ENCODE measurements at regions not wholly inside any gene's neighbourhood (a gene's known extent, or its start where the extent isn't known, plus 50 kb on each side); places are given as distances from the start of the nearest gene placed in this dataset.

DNA sequence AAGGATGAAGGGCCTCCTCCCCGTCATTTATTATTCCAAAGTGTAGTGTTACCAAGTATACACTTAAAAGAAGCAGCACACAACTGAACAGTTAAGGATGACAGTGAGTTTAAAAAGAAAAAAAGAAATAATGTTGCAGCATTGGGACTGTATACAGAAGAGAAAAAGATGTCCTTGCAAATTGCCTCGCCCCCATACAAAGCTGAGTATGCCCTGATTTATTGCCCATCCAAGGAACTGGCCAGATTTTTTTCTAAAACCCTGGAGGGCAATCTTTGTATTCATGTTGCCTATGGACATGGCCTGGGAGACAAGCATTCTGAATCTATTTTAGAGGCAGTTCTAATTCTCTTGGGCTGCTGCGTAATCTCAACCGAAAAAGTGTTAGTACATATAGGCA lies 182.7 kb upstream of the NR4A3 start:
- TF ChIP-seq, protein P1, sequence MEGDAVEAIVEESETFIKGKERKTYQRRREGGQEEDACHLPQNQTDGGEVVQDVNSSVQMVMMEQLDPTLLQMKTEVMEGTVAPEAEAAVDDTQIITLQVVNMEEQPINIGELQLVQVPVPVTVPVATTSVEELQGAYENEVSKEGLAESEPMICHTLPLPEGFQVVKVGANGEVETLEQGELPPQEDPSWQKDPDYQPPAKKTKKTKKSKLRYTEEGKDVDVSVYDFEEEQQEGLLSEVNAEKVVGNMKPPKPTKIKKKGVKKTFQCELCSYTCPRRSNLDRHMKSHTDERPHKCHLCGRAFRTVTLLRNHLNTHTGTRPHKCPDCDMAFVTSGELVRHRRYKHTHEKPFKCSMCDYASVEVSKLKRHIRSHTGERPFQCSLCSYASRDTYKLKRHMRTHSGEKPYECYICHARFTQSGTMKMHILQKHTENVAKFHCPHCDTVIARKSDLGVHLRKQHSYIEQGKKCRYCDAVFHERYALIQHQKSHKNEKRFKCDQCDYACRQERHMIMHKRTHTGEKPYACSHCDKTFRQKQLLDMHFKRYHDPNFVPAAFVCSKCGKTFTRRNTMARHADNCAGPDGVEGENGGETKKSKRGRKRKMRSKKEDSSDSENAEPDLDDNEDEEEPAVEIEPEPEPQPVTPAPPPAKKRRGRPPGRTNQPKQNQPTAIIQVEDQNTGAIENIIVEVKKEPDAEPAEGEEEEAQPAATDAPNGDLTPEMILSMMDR (conservative IDR thresholded peaks at IDR 0.05; ENCODE audit: low read length) = no peak
- no peak for TF ChIP-seq EZH2phosphoT487 (IDR thresholded peaks at IDR 0.05; ENCODE audit: borderline replicate concordance)
